GM12873 (cell line): ENCODE measurements at regions not wholly inside any gene's neighbourhood (a gene's known extent, or its start where the extent isn't known, plus 50 kb on each side); places are given as distances from the start of the nearest gene placed in this dataset.

ENCODE experiments used
- CTCF ChIP-seq: IDR thresholded peaks from 2 replicates; pipeline ENCODE4 v1.5.1; 2012; ENCODE audit warnings: low read depth, mild to moderate bottlenecking, moderate library complexity, low read length, control low read depth; ENCODE audit not compliant: insufficient read depth; ENCODE audit errors: missing control alignments

- TF ChIP-seq CTCF = no peak
Observed at GRCh38 chr16:86881118-86881510, 302.8 kb downstream of the FOXL1 start.

GRCh38 chr16:86881861-86882273 is 303.5 kb downstream of the FOXL1 start:
- no peak for TF ChIP-seq CTCF

GRCh38 chr16:86882586-86883280 is 304.4 kb downstream of the FOXL1 start:
- no peak for TF ChIP-seq CTCF

GRCh38 chr16:86883583-86884389 is 305.4 kb downstream of the FOXL1 start:
- TF ChIP-seq CTCF = no peak

GRCh38 chr16:86884390-86884650 is 306.0 kb downstream of the FOXL1 start:
- no peak for TF ChIP-seq CTCF

- no peak for TF ChIP-seq CTCF
Observed at GRCh38 chr16:86885139-86885538, 306.8 kb downstream of the FOXL1 start.

GRCh38 chr16:86886651-86887050 is 308.3 kb downstream of the FOXL1 start:
- no peak for TF ChIP-seq CTCF
